ENCODE measurements at regions not wholly inside any gene's neighbourhood (a gene's known extent, or its start where the extent isn't known, plus 50 kb on each side); places are given as distances from the start of the nearest gene placed in this dataset.
A peak's percentile ranks its signal among the peaks of the same experiment; 100 is the strongest.

- no peaks in the 10 kb centered on the region for H3K36me3 ChIP-seq
- no peak overlapping the region for H3K4me3 ChIP-seq
- no peak overlapping the region for H3K27ac ChIP-seq
- H3K27me3 ChIP-seq: no peaks in the 10 kb centered on the region
- H3K9me3 ChIP-seq: no peaks in the 10 kb centered on the region
- H3K4me1 ChIP-seq: no peaks in the 10 kb centered on the region
- TF ChIP-seq POLR2A (IDR thresholded peaks at IDR 0.05) (no peak), CTCF (IDR thresholded peaks at IDR 0.05) (no peak), POLR2AphosphoS5 (IDR thresholded peaks at IDR 0.05) (no peak)
- no peak for DNase-seq (ENCODE audit: low spot score in 2 of 2)
- intact Hi-C loops (cut with DNase I; ENCODE audit: low total_unique reads): no loop called here
These were observed 299.1 kb upstream of the SLC14A2 start for GRCh38 chr18:45316127-45316526.

DNA sequence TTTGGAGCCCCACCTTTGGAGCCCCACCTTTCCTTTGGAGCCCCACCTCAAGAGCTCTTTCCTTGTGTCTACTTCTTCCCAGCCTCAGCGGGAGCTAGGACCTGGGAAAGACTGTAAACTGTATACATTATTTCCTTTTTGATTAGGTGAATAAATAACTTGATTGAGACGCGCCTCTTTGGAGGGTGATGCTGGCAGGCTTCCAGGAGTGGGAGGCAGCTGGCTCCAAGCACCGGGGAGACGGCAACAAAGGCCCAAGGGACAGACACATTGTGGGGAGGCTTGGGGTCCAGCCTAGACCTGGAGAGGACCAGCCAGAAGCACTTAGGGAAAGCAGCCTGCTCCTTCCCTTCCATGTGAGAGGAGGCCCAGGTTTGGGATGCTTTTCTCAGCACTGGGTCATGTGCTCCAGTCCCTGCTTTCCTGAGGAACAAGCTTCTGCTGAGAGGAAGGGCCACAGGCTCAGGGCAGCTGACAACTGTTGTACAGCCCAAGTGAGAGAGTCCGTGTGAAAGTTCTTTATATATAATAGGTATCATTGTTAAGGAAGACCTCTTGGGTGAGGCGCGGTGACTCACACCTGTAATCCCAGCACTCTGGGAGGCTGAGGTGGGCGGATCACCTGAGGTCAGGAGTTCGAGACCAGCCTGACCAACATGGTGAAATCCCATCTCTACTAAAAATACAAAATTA lies 297.2 kb upstream of the SLC14A2 start:
- Histone ChIP-seq H3K4me1 (no peaks in the 10 kb centered on the region), H3K27me3 (no peaks in the 10 kb centered on the region), H3K36me3 (no peaks in the 10 kb centered on the region), H3K27ac (no peak overlapping the region), H3K4me3 (no peak overlapping the region), H3K9me3 (no peaks in the 10 kb centered on the region)
- intact Hi-C loops (cut with DNase I; ENCODE audit: low total_unique reads): no loop called here
- TF ChIP-seq POLR2AphosphoS5 (IDR thresholded peaks at IDR 0.05): no peak
- DNase-seq (ENCODE audit: low spot score in 2 of 2): no peak

DNA sequence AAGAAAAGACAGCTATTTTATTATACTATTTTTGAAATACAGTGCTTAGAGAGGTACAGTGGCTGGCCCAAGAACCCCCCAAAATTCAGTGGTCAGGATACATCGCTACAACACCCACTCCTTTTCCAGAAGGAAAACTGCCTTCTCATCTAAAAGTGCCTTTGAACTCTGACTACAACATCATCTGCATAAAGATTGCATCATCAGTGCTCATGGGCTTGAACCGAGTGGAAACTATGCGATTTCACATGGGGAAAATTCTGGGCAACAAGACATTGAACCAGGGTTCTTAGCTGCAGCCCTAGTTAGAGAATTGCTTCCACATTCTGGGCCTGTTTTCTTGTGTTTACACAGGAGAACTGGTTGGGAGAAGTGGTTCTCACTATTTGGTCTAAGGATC lies 294.6 kb upstream of the SLC14A2 start:
- Histone ChIP-seq H3K4me3 (no peak overlapping the region), H3K36me3 (no peaks in the 10 kb centered on the region), H3K9me3 (no peaks in the 10 kb centered on the region), H3K4me1 (no peaks in the 10 kb centered on the region), H3K27ac (no peak overlapping the region), H3K27me3 (no peaks in the 10 kb centered on the region)
- no peak for DNase-seq (ENCODE audit: low spot score in 2 of 2)
- intact Hi-C loops (cut with DNase I; ENCODE audit: low total_unique reads): no loop called here
- peak in 1 of 3 donors; percentile 22 for TF ChIP-seq POLR2AphosphoS5 (IDR thresholded peaks at IDR 0.05)
- TF ChIP-seq CTCF (IDR thresholded peaks at IDR 0.05): no peak

GRCh38 chr18:45321520-45321919 lies 293.8 kb upstream of the SLC14A2 start:
- intact Hi-C loops (cut with DNase I; ENCODE audit: low total_unique reads): no loop called here
- H3K9me3 ChIP-seq: no peaks in the 10 kb centered on the region

GRCh38 chr18:45322343-45322742 lies 292.9 kb upstream of the SLC14A2 start:
- Histone ChIP-seq H3K27me3 (no peaks in the 10 kb centered on the region), H3K4me1 (no peaks in the 10 kb centered on the region), H3K9me3 (no peaks in the 10 kb centered on the region), H3K36me3 (no peaks in the 10 kb centered on the region), H3K4me3 (no peak overlapping the region), H3K27ac (no peak overlapping the region)
- no peak for DNase-seq (ENCODE audit: low spot score in 2 of 2)
- intact Hi-C loops (cut with DNase I; ENCODE audit: low total_unique reads): no loop called here
- TF ChIP-seq POLR2AphosphoS5 (IDR thresholded peaks at IDR 0.05): no peak
- TF ChIP-seq POLR2A (IDR thresholded peaks at IDR 0.05): no peak
- no peak for TF ChIP-seq CTCF (IDR thresholded peaks at IDR 0.05)

More at GRCh38 chr18:45321520-45321919, 293.8 kb upstream of the SLC14A2 start:
- Histone ChIP-seq H3K4me3 (no peak overlapping the region), H3K4me1 (no peaks in the 10 kb centered on the region), H3K27me3 (no peaks in the 10 kb centered on the region), H3K36me3 (no peaks in the 10 kb centered on the region), H3K27ac (no peak overlapping the region)
- DNase-seq (ENCODE audit: low spot score in 2 of 2): no peak
- TF ChIP-seq POLR2AphosphoS5 (IDR thresholded peaks at IDR 0.05) (no peak), CTCF (IDR thresholded peaks at IDR 0.05) (no peak), POLR2A (IDR thresholded peaks at IDR 0.05) (no peak)

Data from breast epithelium (tissue), 4 donors.